ENCODE measurements at regions not wholly inside any gene's neighbourhood (a gene's known extent, or its start where the extent isn't known, plus 50 kb on each side); places are given as distances from the start of the nearest gene placed in this dataset.

DNA sequence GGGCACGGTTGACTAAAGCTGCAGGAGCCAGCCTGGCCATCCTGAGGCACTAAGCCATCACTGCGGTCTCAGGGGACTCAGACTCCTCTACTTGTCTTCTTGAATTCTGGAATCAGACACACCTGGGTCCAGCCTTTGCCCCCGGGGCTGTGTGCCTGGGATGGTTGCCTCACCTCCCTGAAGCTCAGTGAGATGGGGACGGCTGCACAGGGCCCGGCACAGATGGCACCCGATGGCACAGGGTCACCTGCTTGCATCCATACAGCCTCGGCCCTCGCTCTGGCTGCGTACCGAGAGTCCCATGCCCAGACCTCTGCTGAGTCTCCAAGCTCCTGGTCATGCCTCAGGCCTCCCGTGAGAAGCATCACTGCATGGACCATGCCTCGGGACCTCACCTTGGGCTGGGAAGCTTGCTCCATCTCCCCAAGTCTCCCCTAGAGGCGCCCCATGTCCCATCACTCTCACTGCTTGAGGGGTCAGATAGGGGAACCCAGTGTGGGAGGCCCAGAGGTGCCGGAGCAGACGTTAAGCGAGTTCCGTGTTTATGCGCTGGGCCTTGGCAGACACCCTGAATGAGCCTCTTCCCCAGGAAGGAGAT is 316.3 kb downstream of the SEC14L1 start:
- TF ChIP-seq TAF1 (IDR thresholded peaks at IDR 0.05; ENCODE audit: low read depth) (no peak), EGR1 (IDR thresholded peaks at IDR 0.05) (no peak), CREB1 (IDR thresholded peaks at IDR 0.05; ENCODE audit: low read depth) (no peak), MAX (IDR thresholded peaks at IDR 0.05) (no peak), CEBPB (IDR thresholded peaks at IDR 0.05) (no peak), EP300 (IDR thresholded peaks at IDR 0.05; ENCODE audit: borderline replicate concordance) (no peak), NFIC (IDR thresholded peaks at IDR 0.05) (no peak), REST (IDR thresholded peaks at IDR 0.05; ENCODE audit: low read depth) (no peak), RAD21 (IDR thresholded peaks at IDR 0.05; ENCODE audit: low read depth) (no peak)

All from Ishikawa (cell line).